H1 (cell line): ENCODE measurements at regions not wholly inside any gene's neighbourhood (a gene's known extent, or its start where the extent isn't known, plus 50 kb on each side); places are given as distances from the start of the nearest gene placed in this dataset.

Source experiments
- POLR2AphosphoS5 ChIP-seq: IDR thresholded peaks from 2 replicates; pipeline ENCODE4 v1.6.1; 2011; ENCODE audit warnings: low read depth, low read length
- RFX5 ChIP-seq: IDR thresholded peaks from 2 replicates; pipeline ENCODE4 v1.6.1; 2011; ENCODE audit warnings: low read depth, low read length, improper control_type of control experiment, borderline replicate concordance
- SIRT6 ChIP-seq: IDR thresholded peaks from one replicate; pipeline ENCODE4 v1.7.1; 2012; ENCODE audit warnings: low read length, inconsistent platforms
- TF ChIP-seq, protein P1 (sequence below): IDR thresholded peaks from 2 replicates; pipeline ENCODE4 v1.6.1; 2012; ENCODE audit warnings: inconsistent platforms
- TF ChIP-seq, protein P2 (sequence below), 3 experiments: IDR thresholded peaks; 1 replicate in 2 of 3; 2 replicates in 1 of 3; pipeline versions ENCODE4 v1.5.1 to v1.6.1; 2011; ENCODE audit warnings: low read length in 3 of 3, mild to moderate bottlenecking in 3 of 3, inconsistent platforms in 2 of 3, low read depth in 1 of 3, moderate library complexity in 1 of 3; ENCODE audit not compliant: insufficient read depth in 1 of 3; ENCODE audit errors: control extremely low read depth in 1 of 3

DNA sequence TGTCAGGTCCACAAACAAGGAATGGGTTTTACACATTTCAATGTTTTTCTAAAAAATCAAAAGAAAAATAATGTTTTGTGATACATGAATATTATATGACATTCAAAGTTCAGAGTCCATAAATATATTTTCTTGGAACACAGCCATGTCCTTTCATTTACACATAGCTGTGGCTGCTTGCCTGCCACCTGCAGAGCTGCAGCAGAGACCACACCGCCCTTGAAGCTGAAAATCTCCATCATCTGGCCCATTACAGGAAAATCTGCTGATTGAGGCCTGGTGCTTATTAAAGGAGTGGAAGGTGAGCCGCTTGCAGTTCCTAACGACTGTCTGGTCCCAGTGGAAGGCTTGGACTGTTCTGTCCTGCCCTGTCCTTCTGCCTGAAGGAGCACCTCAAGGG, 232.6 kb upstream of the ADAMTS16 start:
- TF ChIP-seq POLR2AphosphoS5 (no peak), SIRT6 (no peak), RFX5 (no peak)
- TF ChIP-seq, protein P1, sequence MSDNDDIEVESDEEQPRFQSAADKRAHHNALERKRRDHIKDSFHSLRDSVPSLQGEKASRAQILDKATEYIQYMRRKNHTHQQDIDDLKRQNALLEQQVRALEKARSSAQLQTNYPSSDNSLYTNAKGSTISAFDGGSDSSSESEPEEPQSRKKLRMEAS: no peak
- TF ChIP-seq, protein P2, sequence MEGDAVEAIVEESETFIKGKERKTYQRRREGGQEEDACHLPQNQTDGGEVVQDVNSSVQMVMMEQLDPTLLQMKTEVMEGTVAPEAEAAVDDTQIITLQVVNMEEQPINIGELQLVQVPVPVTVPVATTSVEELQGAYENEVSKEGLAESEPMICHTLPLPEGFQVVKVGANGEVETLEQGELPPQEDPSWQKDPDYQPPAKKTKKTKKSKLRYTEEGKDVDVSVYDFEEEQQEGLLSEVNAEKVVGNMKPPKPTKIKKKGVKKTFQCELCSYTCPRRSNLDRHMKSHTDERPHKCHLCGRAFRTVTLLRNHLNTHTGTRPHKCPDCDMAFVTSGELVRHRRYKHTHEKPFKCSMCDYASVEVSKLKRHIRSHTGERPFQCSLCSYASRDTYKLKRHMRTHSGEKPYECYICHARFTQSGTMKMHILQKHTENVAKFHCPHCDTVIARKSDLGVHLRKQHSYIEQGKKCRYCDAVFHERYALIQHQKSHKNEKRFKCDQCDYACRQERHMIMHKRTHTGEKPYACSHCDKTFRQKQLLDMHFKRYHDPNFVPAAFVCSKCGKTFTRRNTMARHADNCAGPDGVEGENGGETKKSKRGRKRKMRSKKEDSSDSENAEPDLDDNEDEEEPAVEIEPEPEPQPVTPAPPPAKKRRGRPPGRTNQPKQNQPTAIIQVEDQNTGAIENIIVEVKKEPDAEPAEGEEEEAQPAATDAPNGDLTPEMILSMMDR (IDR thresholded peaks at IDR 0.05; ENCODE audit: control extremely low read depth in 1 of 3, insufficient read depth in 1 of 3, low read depth in 1 of 3, low read length in 3 of 3): no peak
